ENCODE measurements at regions not wholly inside any gene's neighbourhood (a gene's known extent, or its start where the extent isn't known, plus 50 kb on each side); places are given as distances from the start of the nearest gene placed in this dataset.
A peak's percentile ranks its signal among the peaks of the same experiment; 100 is the strongest.

- DNase-seq (no peak), ATAC-seq (no peak)
- intact Hi-C loops (cut with DNase I): no loop called here
These were observed 231.8 kb upstream of the AGA start for GRCh38 chr4:177673985-177674489.

- ATAC-seq (no peak), DNase-seq (no peak)
- intact Hi-C loops (cut with DNase I): no loop called here
These were observed 238.1 kb upstream of the AGA start for GRCh38 chr4:177680308-177680707.

- intact Hi-C loops (cut with DNase I): no loop called here
These were observed 239.7 kb upstream of the AGA start for GRCh38 chr4:177681902-177682301.

GRCh38 chr4:177687117-177687516, 244.9 kb upstream of the AGA start:
- intact Hi-C loops (cut with DNase I): no loop called here
- DNase-seq (no peak), ATAC-seq (no peak)

More at GRCh38 chr4:177681902-177682301, 239.7 kb upstream of the AGA start:
- no peak for ATAC-seq
- DNase-seq: no peak

- DNase-seq (no peak), ATAC-seq (no peak)
- intact Hi-C loops (cut with DNase I): no loop called here
These were observed 250.7 kb upstream of the AGA start for GRCh38 chr4:177692907-177693306.

GRCh38 chr4:177696438-177696966, 254.3 kb upstream of the AGA start:
- no peak for DNase-seq
- no peak for ATAC-seq
- intact Hi-C loops (cut with DNase I): no loop called here

- DNase-seq (no peak), ATAC-seq (peak in 1 of 2 donors; percentile 41)
- intact Hi-C loops (cut with DNase I): no loop called here
These were observed 257.4 kb upstream of the AGA start for GRCh38 chr4:177699365-177700213.

- intact Hi-C loops (cut with DNase I): no loop called here
- DNase-seq (no peak), ATAC-seq (no peak)
These were observed 264.7 kb upstream of the AGA start for GRCh38 chr4:177706916-177707315.

- intact Hi-C loops (cut with DNase I): no loop called here
- DNase-seq (no peak), ATAC-seq (no peak)
These were observed 271.2 kb upstream of the AGA start for GRCh38 chr4:177713454-177713853.

- DNase-seq (no peak), ATAC-seq (no peak)
- intact Hi-C loops (cut with DNase I): no loop called here
These were observed 275.2 kb upstream of the AGA start for GRCh38 chr4:177717407-177717806.

- ATAC-seq: no peak
- intact Hi-C loops (cut with DNase I): no loop called here
These were observed 276.3 kb upstream of the AGA start for GRCh38 chr4:177718514-177718913.

GRCh38 chr4:177726111-177726510, 283.9 kb upstream of the AGA start:
- intact Hi-C loops (cut with DNase I): no loop called here
- no peak for ATAC-seq
- no peak for DNase-seq

More at GRCh38 chr4:177718514-177718913, 276.3 kb upstream of the AGA start:
- no peak for DNase-seq

- intact Hi-C loops (cut with DNase I): no loop called here
- DNase-seq (no peak), ATAC-seq (no peak)
These were observed 286.3 kb upstream of the AGA start for GRCh38 chr4:177728361-177729152.

- intact Hi-C loops (cut with DNase I): no loop called here
- ATAC-seq (no peak), DNase-seq (no peak)
These were observed 287.4 kb upstream of the AGA start for GRCh38 chr4:177729681-177730080.

GRCh38 chr4:177737387-177737940, 295.2 kb upstream of the AGA start:
- DNase-seq (no peak), ATAC-seq (no peak)
- intact Hi-C loops (cut with DNase I): no loop called here

GRCh38 chr4:177740563-177740962, 298.3 kb upstream of the AGA start:
- DNase-seq (no peak), ATAC-seq (no peak)
- intact Hi-C loops (cut with DNase I): no loop called here

GRCh38 chr4:177759729-177760128, 317.5 kb upstream of the AGA start:
- intact Hi-C loops (cut with DNase I): no loop called here
- DNase-seq: no peak
- ATAC-seq: no peak

- ATAC-seq (no peak), DNase-seq (no peak)
- intact Hi-C loops (cut with DNase I): no loop called here
These were observed 319.5 kb upstream of the AGA start for GRCh38 chr4:177761692-177762091.

- no peak for ATAC-seq
- no peak for DNase-seq
- intact Hi-C loops (cut with DNase I): no loop called here
These were observed 326.9 kb upstream of the AGA start for GRCh38 chr4:177769155-177769554.

- intact Hi-C loops (cut with DNase I): no loop called here
These were observed 328.5 kb upstream of the AGA start for GRCh38 chr4:177770776-177771175.

More at GRCh38 chr4:177770776-177771175, 328.5 kb upstream of the AGA start:
- ATAC-seq: no peak
- DNase-seq: no peak
